ENCODE measurements at regions not wholly inside any gene's neighbourhood (a gene's known extent, or its start where the extent isn't known, plus 50 kb on each side); places are given as distances from the start of the nearest gene placed in this dataset.

GRCh38 chr18:64201781-64202180, 52.9 kb upstream of the LINC00305 start:
- TF ChIP-seq CTCF (conservative IDR thresholded peaks at IDR 0.05) = no peak
- no peak for TF ChIP-seq ZFX (IDR thresholded peaks at IDR 0.05)
